ENCODE measurements at regions not wholly inside any gene's neighbourhood (a gene's known extent, or its start where the extent isn't known, plus 50 kb on each side); places are given as distances from the start of the nearest gene placed in this dataset.

- no peak for TF ChIP-seq POLR2A (IDR thresholded peaks at IDR 0.05)
- TF ChIP-seq, protein P1, sequence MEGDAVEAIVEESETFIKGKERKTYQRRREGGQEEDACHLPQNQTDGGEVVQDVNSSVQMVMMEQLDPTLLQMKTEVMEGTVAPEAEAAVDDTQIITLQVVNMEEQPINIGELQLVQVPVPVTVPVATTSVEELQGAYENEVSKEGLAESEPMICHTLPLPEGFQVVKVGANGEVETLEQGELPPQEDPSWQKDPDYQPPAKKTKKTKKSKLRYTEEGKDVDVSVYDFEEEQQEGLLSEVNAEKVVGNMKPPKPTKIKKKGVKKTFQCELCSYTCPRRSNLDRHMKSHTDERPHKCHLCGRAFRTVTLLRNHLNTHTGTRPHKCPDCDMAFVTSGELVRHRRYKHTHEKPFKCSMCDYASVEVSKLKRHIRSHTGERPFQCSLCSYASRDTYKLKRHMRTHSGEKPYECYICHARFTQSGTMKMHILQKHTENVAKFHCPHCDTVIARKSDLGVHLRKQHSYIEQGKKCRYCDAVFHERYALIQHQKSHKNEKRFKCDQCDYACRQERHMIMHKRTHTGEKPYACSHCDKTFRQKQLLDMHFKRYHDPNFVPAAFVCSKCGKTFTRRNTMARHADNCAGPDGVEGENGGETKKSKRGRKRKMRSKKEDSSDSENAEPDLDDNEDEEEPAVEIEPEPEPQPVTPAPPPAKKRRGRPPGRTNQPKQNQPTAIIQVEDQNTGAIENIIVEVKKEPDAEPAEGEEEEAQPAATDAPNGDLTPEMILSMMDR (IDR thresholded peaks at IDR 0.05) = no peak
These were observed 253.8 kb upstream of the CDYL start for GRCh38 chr6:4522453-4522852.

Data from stomach (tissue), 4 donors.